ENCODE measurements at regions not wholly inside any gene's neighbourhood (a gene's known extent, or its start where the extent isn't known, plus 50 kb on each side); places are given as distances from the start of the nearest gene placed in this dataset.
"Not testable (repeated sequence)": the region's sequence is repeated elsewhere in the genome, so short reads cannot be mapped to it uniquely, and the experiment has no call there.

DNA sequence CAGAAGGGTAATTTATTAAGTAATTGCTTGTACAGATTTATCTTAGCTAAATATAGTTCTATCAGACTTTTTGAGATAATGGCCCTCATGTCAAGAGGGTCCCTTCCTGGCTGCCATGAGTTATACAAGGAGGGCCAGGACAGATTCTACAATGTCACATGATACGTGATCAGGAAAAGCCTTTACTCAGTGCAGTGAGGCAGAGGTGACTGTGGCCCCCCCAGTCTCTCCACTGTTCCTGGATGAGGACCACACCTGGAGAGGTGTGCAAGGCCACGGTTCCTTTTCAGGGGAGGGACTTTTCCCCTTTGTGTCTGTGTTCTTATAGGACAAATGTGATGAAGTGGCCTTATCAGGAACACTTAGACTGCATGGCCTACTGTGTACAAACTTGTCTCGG, 54.3 kb upstream of the LRCH1 start:
- no peak for DNase-seq (ENCODE audit: low read depth, low spot score)
- no peak overlapping the region for H3K4me3 ChIP-seq (ENCODE audit: low read length)

DNA sequence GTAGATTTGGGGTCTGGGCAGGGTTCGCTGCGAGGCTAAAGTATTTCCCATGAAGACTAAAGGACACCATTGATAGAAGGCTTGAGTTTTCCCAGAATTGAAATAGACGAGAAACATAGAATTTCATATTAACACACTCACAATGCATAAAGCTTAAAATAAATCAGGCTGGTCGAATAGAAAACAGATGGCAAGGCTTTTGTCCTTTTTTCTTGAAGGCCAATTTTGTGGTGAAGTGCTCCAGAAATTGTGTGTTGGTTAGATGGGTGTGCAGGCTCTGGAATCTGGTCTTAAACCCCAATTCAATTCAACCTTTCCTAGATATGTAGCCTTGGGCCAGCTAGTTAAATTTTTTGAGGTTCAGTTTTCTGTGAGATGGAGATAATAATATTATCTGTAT, 56.9 kb upstream of the LRCH1 start:
- H3K4me3 ChIP-seq (ENCODE audit: low read length) = no peak overlapping the region
- DNase-seq (ENCODE audit: low read depth, low spot score) = no peak

DNA sequence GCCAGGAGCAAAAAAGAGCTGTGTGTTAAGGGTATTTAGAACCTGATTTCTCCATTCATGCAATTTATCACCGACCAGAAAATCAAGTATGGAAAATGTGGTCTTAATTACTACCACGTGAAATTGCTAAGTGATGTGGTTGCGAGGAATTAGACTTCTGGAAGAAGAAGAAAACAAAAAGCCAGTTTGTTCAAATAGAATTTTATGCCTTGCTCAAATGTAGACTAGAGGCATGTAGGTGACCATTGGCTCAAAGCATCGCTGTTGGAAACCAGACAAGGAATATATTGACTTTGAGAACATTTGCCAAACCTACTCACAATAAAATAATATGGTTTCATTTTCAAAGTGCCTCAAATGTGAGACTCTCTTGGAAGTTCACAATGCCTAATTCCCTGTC, 57.3 kb upstream of the LRCH1 start:
- no peak for DNase-seq (ENCODE audit: low read depth, low spot score)
- H3K4me3 ChIP-seq (ENCODE audit: low read length) = no peak overlapping the region

DNA sequence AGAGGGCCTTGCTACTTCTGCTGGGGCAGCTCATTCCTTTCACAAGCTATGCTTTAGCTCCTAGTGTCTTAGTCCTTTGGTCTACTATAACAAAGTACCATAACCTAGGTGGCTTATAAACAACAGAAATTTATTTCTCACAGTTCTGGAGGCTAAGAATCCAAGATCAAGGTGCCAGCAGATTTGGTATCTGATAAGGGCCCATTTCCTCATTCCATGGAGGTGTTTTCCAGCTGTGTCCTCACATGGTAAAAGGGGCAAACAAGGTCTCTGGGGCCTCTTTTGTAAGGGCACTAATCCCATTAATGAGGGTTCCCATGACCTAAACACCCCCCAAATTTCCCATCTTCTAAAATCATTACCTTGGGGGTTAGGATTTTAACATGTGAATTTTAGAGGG, 57.9 kb upstream of the LRCH1 start:
- no peak for DNase-seq (ENCODE audit: low read depth, low spot score)
- H3K4me3 ChIP-seq (ENCODE audit: low read length) = no peak overlapping the region

DNA sequence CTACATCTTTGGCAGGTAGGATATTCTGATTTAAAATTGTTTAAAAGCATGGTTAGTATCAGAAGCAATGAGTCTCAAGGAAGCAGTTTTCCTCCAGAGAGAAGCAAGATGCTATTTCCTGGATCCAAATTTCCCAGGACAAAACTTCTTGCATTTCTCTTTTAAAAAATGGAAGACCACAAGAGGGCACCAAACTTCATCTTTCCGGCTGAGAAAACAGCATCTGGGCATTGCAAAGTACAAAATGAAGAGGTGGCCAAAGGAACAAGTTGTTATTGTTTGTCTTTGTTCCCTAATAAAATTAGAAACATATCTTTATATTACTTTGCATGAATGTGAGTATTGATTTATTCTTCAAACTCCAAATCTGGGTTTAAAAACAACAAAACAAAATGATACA, 60.0 kb upstream of the LRCH1 start:
- no peak overlapping the region for H3K4me3 ChIP-seq (ENCODE audit: low read length)
- DNase-seq (ENCODE audit: low read depth, low spot score) = peak; percentile 40

DNA sequence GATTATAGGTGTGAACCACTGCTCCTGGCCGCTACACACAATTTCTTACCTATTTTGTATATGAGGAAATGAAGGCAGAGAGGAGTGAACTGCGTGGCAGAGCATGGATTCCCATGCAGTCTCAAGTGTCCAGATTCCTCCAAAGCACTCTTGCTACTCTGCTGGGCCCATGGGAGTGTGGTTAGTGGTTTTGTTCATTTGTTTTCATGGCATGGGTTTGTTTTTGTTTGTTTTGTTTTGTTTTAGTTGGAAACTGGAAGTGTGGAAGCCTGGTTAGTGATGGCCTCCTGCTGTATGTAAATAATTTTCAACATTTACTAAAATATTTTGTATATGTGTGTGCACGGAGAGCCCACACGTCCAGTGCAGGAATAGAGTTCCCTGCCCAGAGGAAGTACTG, 61.3 kb upstream of the LRCH1 start:
- DNase-seq (ENCODE audit: low read depth, low spot score) = no peak
- H3K4me3 ChIP-seq (ENCODE audit: low read length) = no peak overlapping the region

DNA sequence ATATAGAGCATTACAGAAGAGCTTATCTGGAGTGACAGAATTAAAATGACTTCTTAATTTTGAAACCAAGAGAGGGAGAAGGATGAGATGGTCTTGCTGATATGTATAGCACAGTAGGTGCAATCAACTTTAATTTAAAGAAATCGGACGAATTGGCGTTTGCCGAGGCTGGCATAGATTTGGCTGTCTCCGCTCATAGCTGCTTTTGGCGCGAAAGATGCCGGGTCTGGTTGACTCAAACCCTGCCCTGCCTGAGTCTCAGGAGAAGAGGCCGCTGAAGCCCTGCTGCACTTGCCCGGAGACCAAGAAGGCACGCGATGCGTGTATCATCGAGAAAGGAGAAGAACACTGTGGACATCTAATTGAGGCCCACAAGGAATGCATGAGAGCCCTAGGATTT, 62.3 kb upstream of the LRCH1 start:
- H3K4me3 ChIP-seq (ENCODE audit: low read length); DNase-seq (ENCODE audit: low read depth, low spot score): not testable (repeated sequence)

DNA sequence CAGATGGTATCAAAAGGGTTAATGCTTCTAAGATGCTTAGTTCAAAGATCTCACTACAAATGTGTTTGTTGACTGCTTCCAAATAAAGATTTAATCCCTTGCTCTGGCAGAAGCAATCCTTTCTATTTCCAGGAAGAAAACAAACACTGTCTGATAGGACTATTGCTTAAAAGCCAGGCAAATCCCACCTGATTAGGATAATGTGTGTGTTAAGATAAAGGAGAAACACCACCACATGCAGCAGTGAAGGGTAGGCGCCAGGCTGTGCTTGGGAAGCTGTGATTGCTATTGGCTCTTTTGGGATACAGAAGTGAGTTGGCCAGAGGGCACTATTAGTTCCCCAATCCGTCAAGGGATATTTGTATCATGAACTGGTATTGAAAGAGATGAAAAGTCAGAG, 62.8 kb upstream of the LRCH1 start:
- no peak for DNase-seq (ENCODE audit: low read depth, low spot score)
- H3K4me3 ChIP-seq (ENCODE audit: low read length) = no peak overlapping the region

DNA sequence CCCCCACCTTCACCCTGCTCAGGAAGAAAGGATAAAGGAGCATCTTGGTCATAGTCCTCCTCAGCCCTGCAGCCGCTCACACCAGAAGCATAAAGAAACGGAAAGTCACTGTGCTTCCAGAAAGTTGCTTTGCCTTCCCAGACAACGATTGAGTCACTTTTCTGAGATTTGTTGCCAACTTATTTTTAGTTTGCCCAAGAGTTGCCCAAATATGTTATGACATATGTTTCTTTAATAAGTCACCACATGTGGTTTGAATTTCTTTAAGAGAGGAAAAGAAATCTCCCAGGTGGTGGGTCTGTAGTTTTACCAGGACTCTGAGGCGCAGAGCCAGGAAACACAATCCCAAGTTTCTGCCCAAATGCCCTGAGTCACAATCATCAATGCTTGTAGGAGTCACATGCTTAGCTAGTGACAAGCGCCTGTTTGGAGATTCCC, 63.4 kb upstream of the LRCH1 start:
- no peak for DNase-seq (ENCODE audit: low read depth, low spot score)
- no peak overlapping the region for H3K4me3 ChIP-seq (ENCODE audit: low read length)

DNA sequence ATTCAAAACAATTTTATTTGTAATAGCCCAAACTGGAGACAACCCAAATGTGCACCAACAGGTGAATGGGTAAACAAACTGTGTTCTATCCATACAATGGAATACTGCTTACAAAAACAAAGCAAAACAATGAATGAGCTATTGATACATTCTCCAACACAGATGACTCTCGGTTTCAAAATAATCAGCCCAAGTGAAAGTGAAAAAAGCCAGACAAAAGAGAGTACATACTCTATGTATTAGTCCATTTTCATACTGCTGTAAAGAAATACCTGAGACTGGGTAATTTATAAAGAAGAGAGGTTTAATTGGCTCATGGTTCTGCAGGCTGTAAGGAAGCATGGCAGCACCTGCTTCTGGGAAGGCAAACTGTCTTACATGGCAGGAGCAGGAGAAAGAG, 65.2 kb upstream of the LRCH1 start:
- no peak for DNase-seq (ENCODE audit: low read depth, low spot score)
- H3K4me3 ChIP-seq (ENCODE audit: low read length) = no peak overlapping the region

DNA sequence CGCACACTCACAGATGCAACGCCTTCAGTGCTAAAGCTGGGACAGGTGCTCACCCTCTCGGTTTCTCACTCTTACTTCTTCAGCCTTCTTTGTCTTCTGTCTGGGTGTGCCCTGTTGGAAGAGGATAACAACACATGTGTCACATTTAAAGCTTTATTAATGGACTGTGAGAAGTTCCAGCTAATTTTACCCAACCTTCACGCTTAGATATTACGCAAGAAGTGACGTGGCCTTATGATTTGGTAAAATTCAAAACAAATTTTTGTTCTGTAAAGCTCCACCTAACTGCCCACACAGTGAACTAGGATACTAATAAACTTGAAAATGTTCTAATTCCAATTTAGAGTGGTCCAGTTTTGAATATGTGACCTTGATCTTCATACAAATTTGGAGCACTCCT, 66.7 kb upstream of the LRCH1 start:
- DNase-seq (ENCODE audit: low read depth, low spot score) = no peak
- no peak overlapping the region for H3K4me3 ChIP-seq (ENCODE audit: low read length)

DNA sequence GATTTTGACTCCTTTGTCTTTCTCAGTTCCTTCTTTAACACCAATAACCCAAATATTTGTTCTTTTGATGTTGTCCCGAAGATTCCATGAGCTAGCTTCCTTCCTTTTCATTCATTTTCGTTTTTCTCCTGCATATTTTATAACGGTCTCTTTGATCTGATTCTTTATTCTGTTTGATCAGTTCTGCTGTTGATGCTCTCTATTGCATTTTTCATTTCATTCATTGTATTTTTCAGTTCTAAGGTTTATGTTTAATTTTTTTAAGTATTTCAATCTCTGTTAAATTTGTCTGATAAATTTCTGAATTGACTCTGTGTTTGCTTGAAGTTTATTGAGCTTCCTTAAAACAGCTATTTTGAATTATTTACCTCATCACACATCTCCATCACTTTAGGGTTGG, 68.4 kb upstream of the LRCH1 start:
- H3K4me3 ChIP-seq (ENCODE audit: low read length) = no peak overlapping the region
- DNase-seq (ENCODE audit: low read depth, low spot score) = peak; percentile 14

DNA sequence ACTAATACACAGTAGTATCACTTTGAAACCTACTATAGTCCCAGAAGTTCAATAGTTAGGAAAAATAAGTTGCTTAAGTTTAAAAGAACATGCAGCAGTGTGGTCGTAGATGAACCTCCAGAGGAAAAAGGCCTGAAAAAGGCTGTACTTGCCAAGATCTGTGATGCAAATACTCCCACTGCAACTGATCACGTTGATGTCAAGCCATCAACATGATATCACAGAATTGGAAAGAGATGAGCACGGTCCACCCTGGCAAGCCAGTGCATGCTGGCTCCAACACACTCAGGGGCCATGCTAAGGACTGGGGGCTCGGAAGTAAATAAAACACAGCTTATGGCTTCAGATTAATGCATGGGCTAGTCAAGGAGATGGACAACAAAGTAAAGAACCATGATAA, 71.8 kb upstream of the LRCH1 start:
- no peak overlapping the region for H3K4me3 ChIP-seq (ENCODE audit: low read length)
- no peak for DNase-seq (ENCODE audit: low read depth, low spot score)

DNA sequence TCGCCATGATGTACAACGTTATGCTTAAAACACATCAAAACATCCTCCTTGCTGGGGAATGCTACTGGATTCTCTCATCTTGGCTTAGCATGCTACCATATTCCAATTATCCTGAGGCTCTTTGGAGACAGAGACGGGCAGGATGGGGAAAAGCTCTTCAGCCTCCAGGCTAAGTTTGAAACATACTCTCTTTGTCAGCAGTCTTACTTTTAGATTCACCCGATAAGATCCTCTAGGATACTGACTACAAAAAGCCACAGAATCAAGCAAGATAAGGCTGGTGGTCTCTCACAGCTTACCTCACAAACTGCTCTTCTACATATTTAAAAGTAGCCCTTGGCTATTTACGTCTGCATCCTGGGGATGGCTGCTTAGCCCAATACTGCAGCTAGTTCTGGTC, 72.8 kb upstream of the LRCH1 start:
- H3K4me3 ChIP-seq (ENCODE audit: low read length) = no peak overlapping the region
- DNase-seq (ENCODE audit: low read depth, low spot score) = no peak

DNA sequence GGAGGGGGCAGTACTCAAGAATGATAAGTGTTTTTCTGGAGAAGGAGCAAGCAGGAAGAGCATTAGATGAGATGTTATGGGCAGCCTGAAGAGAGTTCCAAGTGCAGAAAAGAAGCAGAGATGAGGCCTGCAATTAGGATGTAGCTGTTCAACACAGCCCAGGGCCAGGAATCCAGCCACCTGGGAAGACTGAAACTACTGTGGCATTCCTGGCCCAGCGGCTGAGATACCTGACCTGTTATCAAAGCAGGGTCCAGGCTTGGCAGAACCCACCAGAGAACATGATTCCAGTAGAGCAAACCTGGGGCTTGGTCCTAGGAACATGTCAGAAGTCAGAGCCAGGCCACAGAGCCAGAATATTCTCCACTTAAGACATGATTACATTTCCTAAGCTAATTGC, 73.3 kb upstream of the LRCH1 start:
- no peak for DNase-seq (ENCODE audit: low read depth, low spot score)
- no peak overlapping the region for H3K4me3 ChIP-seq (ENCODE audit: low read length)

DNA sequence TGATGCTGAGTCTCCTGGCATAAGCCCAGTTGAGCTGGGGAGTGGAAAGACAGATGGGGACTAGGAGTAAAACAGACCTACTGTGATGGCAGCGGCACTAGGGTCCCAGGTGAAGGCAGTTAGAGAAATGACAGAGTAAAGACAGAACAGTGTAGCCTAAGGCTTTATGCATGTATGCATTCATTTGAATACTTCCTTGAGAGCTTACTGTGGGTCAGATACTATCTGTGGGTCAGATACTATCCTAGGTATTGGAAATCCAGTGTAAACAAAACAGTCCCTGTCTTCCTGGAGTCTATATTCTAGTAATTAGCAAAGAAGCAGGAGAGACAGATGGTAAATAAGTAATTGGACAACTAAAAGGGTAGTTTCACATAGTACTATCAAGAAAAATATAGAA, 73.7 kb upstream of the LRCH1 start:
- no peak for DNase-seq (ENCODE audit: low read depth, low spot score)

DNA sequence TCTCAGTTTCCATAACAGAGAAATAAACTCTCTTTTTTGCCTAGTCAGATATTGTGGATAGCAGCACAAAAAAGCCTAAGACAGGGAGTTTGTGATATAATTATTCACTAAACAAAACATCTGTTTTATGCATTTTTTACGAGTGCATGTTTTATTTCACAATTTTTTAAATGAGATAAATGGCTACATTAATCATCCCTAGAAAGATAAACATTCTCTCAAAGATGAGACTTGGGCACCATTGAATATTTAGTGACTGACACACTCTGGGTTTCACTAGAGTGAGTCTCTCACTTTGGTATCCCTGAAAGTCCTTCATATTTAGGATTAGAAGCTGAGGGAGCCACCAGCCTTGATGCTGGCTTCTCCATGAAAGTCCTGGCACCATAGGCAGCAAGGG, 74.3 kb upstream of the LRCH1 start:
- H3K4me3 ChIP-seq (ENCODE audit: low read length) = no peak overlapping the region
- no peak for DNase-seq (ENCODE audit: low read depth, low spot score)

More for the DNA sequence above, 73.7 kb upstream of the LRCH1 start:
- no peak overlapping the region for H3K4me3 ChIP-seq (ENCODE audit: low read length)

DNA sequence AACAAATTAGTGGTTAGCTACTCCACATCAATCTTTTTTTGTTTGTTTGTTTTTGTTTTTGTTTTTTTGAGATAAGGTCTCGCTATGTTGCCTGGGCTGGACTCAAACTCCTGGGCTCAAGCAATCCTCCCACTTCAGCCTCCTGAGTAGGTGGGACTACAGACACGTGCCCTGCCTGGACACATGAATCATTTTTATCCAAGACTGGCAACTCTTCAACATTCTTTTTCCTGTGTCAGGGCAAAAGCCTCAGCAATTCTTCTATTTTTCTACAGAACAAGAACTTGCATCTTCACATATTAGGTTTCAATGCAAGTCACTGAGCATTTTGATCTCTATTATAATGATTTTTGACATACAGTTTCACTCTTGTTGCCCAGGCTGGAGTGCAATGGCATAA, 76.8 kb upstream of the LRCH1 start:
- no peak for DNase-seq (ENCODE audit: low read depth, low spot score)
- H3K4me3 ChIP-seq (ENCODE audit: low read length) = no peak overlapping the region

DNA sequence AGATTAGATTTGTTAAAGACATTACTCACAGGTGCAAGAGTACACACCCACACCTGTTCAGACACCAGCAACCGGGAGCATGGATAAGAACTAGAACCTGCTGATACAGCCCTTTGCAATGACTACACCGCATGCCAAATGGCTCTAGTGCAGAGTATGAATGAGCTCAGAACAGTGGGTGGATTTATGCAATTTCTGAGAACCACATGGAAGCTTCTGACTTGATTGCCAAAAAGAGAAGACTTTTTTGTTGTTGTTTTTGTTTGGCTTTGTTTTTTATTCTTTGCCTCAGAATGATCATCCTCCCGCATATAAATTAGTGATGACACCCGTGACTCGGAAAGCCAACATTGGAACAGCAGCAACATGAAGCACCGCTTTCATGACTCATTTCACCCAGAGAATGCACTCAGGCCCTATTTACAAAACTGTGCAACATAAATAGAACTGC, 77.4 kb upstream of the LRCH1 start:
- H3K4me3 ChIP-seq (ENCODE audit: low read length) = no peak overlapping the region
- no peak for DNase-seq (ENCODE audit: low read depth, low spot score)

DNA sequence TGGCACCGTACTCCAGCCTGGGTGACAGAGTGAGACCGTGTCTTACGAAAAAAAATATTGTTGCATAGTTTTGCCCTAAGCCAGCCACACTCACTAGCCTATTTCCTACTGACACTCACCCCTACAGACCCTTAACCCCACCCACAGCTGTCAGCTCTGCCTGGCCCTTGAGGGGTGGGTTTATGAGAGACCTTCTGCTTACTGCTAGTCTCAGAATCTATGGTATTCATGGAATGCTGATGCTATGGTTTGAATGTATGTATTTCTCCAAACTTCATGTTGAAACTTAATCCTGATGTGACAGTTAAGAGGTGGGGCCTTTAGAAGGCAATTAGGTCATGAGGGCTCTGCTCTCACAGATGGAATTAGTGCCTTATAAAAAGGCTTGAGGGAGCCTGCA, 79.2 kb upstream of the LRCH1 start:
- no peak for DNase-seq (ENCODE audit: low read depth, low spot score)
- H3K4me3 ChIP-seq (ENCODE audit: low read length) = no peak overlapping the region

DNA sequence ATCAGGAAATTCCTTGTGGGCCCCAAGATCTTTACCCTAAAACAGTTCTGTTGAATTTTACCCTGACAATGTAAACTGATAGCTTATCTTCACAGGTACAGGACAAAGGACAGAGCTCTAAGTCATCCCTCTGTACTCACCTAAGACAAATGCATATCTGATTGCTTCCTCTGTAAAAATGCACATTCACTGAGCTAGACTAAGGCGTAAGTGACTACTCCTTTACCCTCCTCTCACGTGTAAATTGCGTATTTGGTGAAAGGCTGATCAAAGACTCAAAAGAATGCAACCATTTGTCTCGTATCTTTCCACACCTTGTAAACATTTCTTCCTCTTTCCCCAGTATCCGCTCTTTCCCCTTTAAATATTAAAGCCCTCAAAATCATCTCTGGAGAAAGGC, 80.6 kb upstream of the LRCH1 start:
- no peak overlapping the region for H3K4me3 ChIP-seq (ENCODE audit: low read length)
- no peak for DNase-seq (ENCODE audit: low read depth, low spot score)

DNA sequence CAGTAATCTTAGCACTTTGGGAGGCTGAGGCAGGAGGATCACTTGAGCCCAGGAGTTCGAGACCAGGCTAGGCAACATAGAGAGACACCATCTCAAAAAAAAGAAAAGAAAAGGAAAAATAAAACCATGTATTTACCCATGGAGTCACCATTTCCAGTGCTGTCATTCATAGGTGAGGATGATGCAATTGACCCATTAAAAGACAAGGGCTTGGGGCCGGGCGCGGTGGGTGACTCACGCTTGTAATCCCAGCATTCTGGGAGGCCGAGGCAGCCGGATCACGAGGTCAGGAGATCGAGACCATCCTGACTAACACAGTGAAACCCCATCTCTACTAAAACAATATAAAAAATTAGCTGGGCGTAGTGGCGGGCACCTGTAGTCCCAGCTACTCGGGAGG, 82.6 kb upstream of the RUBCNL start:
- DNase-seq (ENCODE audit: low read depth, low spot score); H3K4me3 ChIP-seq (ENCODE audit: low read length): not testable (repeated sequence)
